ENCODE measurements at regions not wholly inside any gene's neighbourhood (a gene's known extent, or its start where the extent isn't known, plus 50 kb on each side); places are given as distances from the start of the nearest gene placed in this dataset.

DNA sequence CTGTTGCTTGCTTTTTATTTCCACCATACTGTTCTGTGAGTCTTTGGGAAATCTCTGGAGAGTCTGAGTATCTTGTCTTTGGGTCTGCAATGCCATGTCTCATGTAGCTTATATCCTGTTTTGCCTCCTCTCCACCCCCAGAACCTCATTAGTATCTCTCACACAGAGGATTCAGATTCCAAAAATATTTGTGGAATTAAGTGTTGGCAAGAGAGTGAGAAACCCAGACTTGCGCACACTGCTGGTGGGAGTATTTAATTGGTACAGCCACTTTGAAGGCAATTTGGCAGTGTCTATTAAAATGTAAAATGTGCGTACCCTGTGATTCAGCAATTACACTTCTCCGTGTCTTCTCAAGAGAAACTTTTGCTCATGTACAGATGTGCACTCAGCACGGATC lies 68.6 kb downstream of the ZNF621 start:
- no TSS peak for BruUV-seq (replicated peaks)
- ATAC-seq (no peak), DNase-seq (ENCODE audit: low read depth, low spot score) (no peak)
- POLR2A ChIA-PET, result no interaction called here
- no peak overlapping the region for H3K4me3 ChIP-seq (ENCODE audit: low read depth in 2 of 2, low read length in 2 of 2)
- H3K27me3 ChIP-seq (ENCODE audit: control insufficient read depth, insufficient read depth, low read length), result no peaks in the 10 kb centered on the region
- no peaks in the 10 kb centered on the region for H3K4me1 ChIP-seq (ENCODE audit: control insufficient read depth, insufficient read depth, low read length)
- intact Hi-C loops (cut with micrococcal nuclease; ENCODE audit: unreplicated experiment), result no loop called here
- TF ChIP-seq, protein P1, sequence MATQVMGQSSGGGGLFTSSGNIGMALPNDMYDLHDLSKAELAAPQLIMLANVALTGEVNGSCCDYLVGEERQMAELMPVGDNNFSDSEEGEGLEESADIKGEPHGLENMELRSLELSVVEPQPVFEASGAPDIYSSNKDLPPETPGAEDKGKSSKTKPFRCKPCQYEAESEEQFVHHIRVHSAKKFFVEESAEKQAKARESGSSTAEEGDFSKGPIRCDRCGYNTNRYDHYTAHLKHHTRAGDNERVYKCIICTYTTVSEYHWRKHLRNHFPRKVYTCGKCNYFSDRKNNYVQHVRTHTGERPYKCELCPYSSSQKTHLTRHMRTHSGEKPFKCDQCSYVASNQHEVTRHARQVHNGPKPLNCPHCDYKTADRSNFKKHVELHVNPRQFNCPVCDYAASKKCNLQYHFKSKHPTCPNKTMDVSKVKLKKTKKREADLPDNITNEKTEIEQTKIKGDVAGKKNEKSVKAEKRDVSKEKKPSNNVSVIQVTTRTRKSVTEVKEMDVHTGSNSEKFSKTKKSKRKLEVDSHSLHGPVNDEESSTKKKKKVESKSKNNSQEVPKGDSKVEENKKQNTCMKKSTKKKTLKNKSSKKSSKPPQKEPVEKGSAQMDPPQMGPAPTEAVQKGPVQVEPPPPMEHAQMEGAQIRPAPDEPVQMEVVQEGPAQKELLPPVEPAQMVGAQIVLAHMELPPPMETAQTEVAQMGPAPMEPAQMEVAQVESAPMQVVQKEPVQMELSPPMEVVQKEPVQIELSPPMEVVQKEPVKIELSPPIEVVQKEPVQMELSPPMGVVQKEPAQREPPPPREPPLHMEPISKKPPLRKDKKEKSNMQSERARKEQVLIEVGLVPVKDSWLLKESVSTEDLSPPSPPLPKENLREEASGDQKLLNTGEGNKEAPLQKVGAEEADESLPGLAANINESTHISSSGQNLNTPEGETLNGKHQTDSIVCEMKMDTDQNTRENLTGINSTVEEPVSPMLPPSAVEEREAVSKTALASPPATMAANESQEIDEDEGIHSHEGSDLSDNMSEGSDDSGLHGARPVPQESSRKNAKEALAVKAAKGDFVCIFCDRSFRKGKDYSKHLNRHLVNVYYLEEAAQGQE (IDR thresholded peaks at IDR 0.05; ENCODE audit: insufficient read depth in 1 of 2, low read depth in 2 of 2, low read length in 1 of 2), result no peak
- TF ChIP-seq, protein P2, sequence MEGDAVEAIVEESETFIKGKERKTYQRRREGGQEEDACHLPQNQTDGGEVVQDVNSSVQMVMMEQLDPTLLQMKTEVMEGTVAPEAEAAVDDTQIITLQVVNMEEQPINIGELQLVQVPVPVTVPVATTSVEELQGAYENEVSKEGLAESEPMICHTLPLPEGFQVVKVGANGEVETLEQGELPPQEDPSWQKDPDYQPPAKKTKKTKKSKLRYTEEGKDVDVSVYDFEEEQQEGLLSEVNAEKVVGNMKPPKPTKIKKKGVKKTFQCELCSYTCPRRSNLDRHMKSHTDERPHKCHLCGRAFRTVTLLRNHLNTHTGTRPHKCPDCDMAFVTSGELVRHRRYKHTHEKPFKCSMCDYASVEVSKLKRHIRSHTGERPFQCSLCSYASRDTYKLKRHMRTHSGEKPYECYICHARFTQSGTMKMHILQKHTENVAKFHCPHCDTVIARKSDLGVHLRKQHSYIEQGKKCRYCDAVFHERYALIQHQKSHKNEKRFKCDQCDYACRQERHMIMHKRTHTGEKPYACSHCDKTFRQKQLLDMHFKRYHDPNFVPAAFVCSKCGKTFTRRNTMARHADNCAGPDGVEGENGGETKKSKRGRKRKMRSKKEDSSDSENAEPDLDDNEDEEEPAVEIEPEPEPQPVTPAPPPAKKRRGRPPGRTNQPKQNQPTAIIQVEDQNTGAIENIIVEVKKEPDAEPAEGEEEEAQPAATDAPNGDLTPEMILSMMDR (IDR thresholded peaks at IDR 0.05), result no peak
- no peak for TF ChIP-seq TCF7L2 (IDR thresholded peaks at IDR 0.05; ENCODE audit: low read depth, low read length)
- no peak for TF ChIP-seq POLR2AphosphoS5 (IDR thresholded peaks at IDR 0.05; ENCODE audit: low read depth, low read length)
- no peak for TF ChIP-seq SIN3A (IDR thresholded peaks at IDR 0.05; ENCODE audit: borderline replicate concordance, insufficient read depth, low read depth, low read length)
- H3K27ac ChIP-seq (ENCODE audit: low read length), result no peak overlapping the region
- H3K9me3 ChIP-seq (ENCODE audit: control insufficient read depth, insufficient read depth, low read depth, low read length), result no peaks in the 10 kb centered on the region
- H3K36me3 ChIP-seq (ENCODE audit: control insufficient read depth, insufficient read depth, low read length), result no peaks in the 10 kb centered on the region
- in situ Hi-C loops (cut with HindIII; ENCODE audit: low pct_unique_long_range_greater_than_20kb, low sequenced_read_pairs), result no loop called here
- CTCF ChIA-PET, result no interaction called here

DNA sequence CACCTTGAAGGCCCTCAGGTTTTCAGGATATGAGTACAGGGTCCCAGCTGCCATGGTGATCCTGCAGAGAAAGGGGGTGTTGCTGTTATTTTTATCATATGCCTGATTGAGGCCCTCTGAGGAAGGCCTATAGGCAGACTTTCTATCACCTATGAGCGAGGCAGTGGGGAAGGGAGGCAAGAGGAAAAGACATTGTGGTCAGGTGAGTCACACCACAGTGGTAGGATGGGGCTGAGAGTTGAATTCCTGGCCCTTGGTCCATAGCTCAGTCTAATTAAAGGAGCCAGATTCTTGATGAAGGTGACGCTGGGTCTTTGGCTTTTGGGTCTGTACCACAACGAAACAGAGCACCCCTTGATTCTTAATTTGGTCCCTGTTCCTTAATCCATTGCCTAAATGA lies 72.7 kb downstream of the ZNF621 start:
- Histone ChIP-seq H3K4me3 (ENCODE audit: low read depth in 2 of 2, low read length in 2 of 2) (no peak overlapping the region), H3K9me3 (ENCODE audit: control insufficient read depth, insufficient read depth, low read depth, low read length) (no peaks in the 10 kb centered on the region), H3K36me3 (ENCODE audit: control insufficient read depth, insufficient read depth, low read length) (no peaks in the 10 kb centered on the region), H3K27me3 (ENCODE audit: control insufficient read depth, insufficient read depth, low read length) (no peaks in the 10 kb centered on the region), H3K27ac (ENCODE audit: low read length) (no peak overlapping the region), H3K4me1 (ENCODE audit: control insufficient read depth, insufficient read depth, low read length) (no peaks in the 10 kb centered on the region)
- ChIA-PET POLR2A (no interaction called here), CTCF (no interaction called here)
- no peak for DNase-seq (ENCODE audit: low read depth, low spot score)
- BruUV-seq (replicated peaks), result no TSS peak
- in situ Hi-C loops (cut with HindIII; ENCODE audit: low pct_unique_long_range_greater_than_20kb, low sequenced_read_pairs) (no loop called here), intact Hi-C loops (cut with micrococcal nuclease; ENCODE audit: unreplicated experiment) (no loop called here)
- no peak for TF ChIP-seq POLR2AphosphoS5 (IDR thresholded peaks at IDR 0.05; ENCODE audit: low read depth, low read length)
- TF ChIP-seq, protein P1 (IDR thresholded peaks at IDR 0.05; ENCODE audit: insufficient read depth in 1 of 2, low read depth in 2 of 2, low read length in 1 of 2), result no peak
- no peak for ATAC-seq
